NK-92 treated with Interleukin-12 subunit alpha and Interleukin-12 subunit beta, amount 100 ng/mL, for 24 hours (cell line): ENCODE measurements at regions not wholly inside any gene's neighbourhood (a gene's known extent, or its start where the extent isn't known, plus 50 kb on each side); places are given as distances from the start of the nearest gene placed in this dataset.
A peak's percentile ranks its signal among the peaks of the same experiment; 100 is the strongest.
"Not testable (repeated sequence)": the region's sequence is repeated elsewhere in the genome, so short reads cannot be mapped to it uniquely, and the experiment has no call there.

Experiments used
- DNase-seq: peaks from one replicate; lab custom pipeline; 2025; lab: John Stamatoyannopoulos, UW

DNA sequence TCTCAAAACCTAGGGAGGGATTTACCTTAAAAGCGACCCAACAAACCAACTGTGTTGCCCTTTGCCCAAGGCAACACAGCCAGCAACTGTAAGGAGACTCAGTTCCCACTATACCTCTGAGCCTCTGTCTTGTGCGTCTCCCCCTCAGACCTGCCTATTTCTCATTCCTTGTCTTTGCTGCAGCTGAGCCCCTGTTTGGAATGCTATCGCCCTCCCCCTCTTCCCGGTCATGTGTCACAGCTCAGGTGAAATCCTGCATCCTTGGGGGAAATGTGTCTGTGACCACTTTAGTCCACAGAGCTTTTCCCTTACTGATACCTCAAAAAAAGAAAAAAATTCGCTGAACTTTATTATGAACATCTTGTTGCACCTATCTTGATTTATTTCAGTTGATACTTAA is 52.0 kb upstream of the LRIG1 start:
- no peak for DNase-seq

DNA sequence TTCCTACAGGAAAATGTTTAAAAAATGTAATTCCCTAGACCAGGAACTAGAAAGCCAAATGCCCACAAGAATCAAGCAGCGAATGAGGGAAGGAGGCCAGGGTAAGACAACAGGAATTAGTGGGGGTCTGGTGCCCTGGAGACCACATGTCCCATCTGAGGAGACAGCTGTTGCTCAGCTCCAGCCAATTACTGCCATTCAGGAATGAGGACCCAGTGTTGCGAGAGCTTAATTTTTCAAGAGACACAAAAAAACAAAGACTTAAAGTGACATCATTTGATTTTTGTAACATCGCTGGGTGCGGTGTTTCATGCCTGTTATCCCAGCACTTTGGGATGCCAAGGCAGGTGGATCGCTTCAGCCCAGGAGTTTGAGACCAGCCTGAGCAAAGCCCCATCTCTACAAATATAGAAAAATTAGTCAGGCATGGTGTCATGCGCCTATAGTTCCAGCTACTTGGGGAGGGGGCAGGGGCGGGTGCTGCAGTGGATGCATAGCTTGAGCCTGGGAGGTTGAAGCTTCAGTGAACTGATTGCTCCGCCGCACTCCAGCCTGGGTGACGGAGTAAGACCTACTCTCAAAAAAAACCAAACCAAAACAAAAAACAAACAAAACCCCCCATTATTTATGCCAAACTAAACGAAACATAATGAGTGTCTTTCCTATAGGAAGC is 52.8 kb upstream of the LRIG1 start:
- DNase-seq, result no peak

DNA sequence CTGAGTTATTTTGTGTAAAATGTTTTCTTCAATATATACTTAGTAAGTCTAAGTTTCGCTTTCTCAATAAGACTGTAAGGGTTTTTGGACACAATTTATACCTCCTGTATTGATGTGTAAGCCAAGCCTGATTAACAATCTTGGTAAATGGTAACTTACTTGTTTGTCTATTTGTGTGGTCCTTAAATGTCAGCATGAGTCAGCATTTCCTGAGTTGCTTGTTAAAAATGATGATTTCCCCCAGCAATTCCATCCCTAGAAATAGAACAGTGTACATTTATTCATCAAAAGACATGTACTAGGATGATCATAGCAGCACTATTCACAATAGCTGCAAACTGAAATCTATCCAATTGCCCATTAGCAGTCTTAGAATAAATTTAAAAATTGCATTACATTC is 53.4 kb upstream of the LRIG1 start:
- no peak for DNase-seq

DNA sequence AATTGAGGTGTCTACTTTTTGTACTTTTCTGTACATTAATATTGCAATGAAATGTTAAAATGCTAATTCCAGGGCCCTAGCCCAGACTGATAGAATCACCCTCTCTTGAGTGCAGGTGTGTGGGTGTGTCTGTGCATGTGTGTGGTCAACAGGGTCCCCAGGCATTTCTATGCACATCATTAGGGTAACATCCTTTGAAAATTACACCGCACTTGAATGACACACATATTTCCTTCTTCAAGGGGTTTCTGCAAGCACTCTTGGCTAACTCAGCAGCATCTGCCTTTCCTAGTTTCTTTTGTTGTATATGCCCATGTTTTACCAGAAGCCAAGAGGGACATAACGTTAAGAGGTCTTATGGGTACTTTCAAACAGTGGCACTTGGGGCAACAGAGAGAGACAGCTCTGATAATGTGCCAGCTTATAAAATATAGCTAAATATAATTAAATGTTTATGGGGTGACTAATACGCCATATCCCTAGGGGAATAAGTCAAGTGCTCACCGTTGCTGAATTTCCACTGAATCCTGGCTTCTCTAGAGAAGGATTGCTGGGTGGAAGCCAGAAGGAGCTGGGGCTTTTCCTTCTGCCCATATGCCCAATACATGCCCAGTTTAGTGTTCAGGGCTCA is 54.5 kb upstream of the LRIG1 start:
- no peak for DNase-seq

DNA sequence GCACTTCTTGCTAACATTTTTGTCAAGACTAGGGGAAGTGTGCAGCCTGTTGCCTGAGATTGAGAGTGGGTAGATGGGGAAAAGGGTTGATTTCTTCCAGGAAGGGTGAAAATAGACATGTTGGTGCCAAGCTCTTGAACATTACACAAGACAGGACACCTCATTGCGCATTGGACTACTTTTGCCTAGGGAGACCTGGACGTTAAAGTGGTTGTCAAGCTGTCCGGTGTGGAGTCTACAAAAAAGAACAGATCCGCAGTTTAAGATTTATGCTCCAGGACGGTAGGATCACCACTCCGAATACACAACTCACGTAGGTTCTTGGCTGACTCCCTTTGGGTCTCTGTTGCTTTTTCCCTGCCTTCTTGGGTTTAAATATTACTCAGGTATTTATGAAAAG is 56.3 kb upstream of the LRIG1 start:
- no peak for DNase-seq

DNA sequence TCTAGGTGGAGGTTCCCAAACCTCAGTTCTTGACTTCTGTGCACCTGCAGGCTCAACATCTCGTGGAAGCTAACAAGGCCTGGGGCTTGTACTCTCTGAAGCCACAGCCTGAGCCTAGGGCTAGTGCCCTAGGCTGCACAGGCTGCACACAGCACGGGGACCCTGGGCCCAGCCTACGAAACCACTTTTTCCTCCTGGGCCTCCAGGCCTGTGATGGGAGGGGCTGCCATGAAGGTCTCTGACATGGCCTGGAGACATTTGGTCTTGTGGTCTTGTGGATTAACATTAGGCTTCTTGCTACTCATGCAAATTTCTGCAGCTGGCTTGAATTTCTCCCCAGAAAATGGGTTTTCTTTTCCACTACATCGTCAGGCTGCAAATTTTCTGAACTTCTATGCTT is 59.1 kb upstream of the LRIG1 start:
- not testable (repeated sequence) for DNase-seq

DNA sequence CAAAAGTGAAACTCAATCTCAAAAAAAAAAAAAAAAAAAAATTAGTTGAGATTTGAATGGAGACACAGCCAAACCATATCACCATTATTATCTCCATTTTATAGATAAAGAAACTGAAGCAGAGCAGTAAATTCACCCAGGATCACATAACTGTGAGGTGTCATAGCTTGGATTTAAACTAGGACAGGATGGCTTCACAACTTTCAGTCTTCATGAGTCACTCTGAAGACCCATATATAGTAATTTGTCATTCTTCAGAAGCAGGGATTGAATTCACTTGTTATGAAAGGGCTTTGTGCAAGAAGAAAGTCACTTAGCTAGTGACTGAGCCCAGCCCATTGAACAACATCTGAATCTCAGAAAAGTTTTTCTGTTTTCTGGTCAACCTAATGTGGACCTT is 60.5 kb upstream of the LRIG1 start:
- no peak for DNase-seq

DNA sequence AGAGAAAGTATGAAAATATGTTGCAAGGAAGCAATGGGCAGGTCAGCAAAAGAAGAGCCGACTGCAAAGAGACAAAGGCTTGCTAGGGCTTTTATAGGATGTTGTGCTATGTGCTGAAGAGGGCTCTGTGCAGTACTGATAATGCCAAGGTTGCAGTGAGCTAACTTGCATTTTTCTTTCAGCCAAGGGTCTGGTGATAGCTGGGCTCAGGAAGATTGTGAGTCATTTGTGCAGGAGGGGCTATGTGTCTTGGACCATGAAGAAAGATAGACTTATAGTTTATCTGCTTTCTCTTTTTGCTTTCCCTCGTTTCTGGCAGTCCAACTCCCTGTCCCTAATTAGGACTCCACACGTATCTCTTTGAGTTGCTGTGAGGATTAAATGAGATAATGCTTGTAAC is 64.5 kb upstream of the LRIG1 start:
- DNase-seq, result no peak

DNA sequence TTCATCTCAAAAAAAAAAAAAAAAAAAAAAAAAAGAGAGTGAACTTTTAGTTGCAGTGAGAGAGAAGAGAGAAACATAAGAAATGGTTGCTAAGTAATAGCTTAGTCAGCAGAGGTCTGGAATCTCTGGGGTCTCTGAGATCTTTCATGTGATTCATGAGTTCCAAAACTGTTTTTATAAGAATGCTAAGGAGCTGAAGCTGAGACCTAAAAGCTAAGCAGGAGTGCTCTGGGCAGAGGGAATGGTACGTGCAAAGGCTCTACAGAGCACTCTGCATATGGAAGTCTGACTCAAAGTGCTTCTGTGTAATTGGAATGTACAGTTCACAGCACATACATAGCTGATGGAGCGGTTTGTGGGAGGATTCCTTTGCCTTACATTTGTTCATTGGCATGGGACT is 66.3 kb upstream of the LRIG1 start:
- no peak for DNase-seq

DNA sequence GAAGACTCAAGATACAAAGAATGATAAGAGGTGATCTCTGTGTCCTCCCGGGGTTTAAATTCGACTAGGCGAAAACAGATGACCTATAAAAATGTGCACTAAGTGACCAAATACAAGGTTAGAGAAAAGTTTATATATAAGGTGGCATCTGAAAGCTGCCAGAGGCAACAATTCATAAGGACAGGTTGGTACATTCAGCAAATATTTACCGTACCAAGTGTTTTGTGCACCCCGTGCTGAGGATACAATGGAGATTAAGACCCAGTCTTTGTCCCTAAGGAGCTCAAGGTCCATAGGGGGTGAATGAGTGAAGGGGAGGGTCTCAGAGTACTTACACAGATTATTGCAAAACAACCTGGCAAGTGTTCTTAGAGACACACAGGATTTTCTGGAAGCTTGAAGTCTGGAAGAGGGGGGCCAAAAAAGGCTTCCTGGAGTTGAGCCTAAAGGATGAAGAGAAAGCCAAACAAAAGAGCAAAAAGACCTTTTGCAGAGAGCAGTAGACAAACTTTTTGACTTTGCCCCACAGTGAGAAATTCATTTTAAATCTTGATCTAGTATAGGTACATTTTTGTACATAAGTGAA is 71.4 kb upstream of the LRIG1 start:
- DNase-seq, result no peak

DNA sequence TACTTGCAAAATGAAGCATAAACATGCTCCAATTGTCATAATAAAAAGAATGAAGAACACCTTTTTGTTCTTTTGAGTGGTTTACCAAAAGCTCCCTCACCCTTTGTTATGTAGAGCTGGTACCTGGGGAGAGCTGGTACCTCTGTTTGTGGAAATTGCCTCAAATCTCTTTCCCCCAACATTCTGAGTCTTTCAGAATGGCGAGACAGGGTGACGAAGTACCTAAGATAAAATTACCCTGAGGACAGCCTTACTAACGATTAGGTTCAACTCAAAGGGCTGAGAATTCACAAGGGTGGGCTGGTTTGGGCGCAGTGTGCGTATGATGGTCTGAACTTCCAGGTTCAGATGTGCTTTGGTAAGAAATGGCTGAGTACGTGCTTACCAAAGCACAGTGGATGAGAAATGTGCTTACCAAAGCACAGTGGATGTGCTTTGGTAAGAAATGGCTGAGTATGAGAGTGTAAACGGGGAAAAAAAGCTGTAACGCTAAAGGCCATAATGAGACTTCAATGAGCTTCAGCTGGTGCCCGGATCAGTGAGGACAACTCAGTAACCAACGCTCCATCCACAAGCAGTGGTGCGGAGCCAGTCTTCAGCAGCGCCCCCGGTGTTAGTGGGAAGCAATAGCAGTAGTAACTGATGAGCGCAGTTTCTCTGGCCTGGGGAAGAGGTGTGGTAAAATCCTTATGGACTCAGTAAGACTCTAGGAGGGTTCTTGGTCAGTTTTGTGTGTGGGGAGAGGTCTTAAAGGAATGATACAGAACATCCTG is 72.3 kb upstream of the LRIG1 start:
- no peak for DNase-seq

DNA sequence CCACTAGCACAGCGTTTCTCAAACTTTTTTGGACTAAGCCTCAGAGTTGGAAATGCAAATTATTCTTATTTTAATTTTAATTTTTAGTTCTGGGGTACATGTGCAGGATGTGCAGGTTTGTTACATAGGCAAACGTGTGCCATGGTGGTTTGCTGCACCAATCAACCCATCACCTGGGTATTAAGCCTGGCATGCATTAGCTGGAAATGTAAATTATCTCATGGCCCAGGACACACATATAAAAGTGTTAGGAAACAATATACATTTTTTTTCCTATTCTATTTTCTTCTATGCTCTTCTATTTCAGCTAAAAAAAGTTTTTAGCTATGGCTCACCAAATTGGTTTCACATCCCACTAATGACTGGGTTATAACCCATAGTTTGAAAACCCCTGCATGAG is 73.3 kb upstream of the LRIG1 start:
- DNase-seq, result no peak

DNA sequence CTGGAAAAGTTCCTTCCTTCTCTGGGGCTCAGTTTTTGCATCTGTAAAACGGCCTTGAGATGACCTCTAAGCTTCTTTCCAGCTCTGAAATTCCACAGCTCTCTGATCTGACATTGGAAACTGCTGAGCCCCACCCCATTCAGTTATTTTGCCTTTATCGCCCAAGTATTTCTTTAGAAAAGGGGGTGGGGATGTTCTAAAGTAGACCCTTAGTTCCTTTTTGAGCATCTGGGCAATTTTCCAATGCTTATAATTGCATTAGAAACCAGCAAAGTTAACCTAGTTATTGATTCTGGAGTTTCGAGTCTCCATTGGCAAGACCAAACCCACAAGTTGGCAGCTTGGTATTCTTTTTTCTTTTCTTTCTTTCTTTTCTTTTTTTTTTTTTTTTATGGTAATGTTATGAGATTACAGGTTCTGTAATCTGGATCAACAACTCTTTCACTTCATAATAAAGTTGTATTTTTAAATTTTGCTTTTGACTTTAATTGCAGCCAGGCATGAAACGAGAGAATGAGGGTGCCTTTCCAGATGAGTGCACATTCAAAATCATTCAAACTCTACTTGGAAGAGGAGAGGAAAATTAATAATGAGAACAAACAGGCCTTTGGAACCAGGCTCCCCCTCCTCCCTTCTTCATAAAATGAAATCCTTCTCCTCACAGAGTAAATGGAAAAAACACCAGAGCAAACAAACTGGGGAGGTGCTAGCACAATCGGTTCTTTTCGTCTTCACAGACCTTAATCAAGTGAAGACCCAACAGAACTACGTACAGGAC is 76.8 kb upstream of the LRIG1 start:
- DNase-seq, result no peak

DNA sequence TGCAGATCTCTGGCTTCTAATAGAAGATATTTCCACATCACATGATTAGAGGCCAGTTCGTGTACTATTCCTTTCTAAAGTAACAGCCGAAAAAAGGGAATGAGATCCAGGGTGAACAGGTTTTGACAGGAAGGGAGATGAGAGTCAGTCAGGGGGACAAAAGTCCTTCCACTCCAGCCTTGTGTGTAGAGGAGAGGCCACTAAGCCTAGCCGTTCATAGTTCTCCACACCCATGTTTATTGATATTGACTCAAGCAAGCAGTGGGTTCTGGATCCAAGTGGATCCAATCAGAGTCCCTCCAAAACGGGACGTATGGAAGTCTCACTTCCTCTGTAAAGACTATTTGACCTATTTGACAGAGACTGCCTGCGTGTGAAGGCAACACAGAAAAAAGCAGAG is 80.4 kb upstream of the LRIG1 start:
- no peak for DNase-seq

DNA sequence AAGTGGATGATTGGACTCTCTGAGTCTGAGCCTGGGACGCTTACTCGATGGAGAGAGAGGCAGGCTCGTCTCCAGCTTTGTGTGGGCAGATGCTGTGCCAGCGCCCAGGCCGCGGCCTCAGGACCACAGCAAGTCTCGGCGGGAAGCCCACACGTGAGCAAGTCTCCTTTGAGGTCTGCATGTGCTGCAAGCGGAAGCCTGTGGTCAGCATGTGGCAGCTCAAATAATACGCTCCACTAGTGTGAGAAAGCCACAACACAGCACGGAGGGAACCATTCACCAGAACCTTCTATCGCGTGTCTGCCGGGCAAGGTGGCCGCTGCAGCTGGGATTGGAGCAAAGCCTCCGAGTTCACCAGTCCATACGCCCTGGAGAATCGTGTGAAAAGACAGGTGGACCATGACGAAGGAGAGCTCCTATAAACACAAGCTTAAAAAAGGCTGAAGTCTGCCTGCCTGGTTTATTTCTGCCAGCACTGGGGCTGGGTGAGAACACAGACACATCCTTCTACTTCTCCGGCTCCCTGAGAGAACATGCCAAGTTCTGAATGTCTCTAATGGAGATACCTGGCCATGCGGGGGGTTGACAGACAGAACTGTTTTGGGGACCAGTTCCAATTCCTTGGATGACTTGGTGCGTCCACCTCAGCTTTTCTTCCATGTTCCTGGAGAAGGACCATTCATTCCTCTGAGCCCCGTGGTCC is 82.0 kb upstream of the LRIG1 start:
- DNase-seq, result peak; percentile 47

DNA sequence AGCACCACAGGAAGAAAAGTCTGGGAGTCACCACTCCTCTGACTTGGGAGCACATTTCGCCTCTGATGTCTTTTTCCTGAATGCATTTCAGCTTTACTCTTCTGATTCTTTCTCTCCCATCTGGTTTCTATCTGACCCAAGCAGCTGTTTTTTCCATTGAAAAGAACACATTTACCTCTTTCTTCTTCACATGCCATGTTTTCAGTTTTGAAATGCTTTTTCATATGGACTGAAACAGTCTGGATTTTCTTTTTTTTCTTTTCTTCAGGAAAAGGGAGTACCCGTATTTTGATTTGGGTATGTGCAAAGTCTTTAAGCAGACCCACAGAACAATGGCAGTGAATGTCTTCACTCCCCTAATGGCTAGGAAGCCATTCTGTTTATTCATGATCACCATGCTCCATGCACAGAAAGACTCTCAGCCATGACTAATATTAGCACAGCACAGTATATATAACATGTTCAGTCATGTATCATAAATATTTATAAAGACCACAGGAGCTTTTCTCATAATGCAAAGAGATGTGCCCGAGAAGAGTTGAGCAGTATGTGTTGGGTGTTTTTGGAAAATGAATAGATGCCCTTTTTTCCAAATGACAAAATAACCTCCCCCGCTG is 82.7 kb upstream of the LRIG1 start:
- no peak for DNase-seq

DNA sequence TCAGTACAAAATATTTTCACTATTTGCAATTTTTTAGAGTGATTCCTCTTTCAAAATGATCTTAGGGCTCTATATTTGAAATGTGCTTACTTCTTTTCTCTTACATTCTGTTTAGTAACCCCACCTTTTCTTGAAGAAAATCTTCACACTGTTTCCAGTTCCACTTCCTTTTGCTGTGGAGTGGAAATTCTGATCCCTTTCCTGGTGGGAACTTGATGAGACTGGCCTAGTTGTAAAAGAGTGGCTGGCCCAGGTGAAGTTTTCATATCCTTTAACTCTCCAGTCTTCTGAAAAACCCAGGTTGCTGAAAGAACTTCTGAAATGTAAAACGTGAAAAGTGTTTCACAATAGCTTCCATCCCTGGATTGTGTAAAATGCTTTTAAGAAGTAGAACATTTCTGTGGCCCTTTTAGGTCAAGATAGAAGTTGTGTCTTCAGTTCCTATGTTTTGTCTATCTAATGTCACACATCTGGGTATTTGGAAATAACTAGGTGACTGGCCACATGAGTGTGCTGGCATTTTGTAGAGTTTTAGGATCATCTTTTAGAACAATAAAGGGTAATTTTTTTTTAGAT is 84.8 kb upstream of the LRIG1 start:
- DNase-seq, result no peak

DNA sequence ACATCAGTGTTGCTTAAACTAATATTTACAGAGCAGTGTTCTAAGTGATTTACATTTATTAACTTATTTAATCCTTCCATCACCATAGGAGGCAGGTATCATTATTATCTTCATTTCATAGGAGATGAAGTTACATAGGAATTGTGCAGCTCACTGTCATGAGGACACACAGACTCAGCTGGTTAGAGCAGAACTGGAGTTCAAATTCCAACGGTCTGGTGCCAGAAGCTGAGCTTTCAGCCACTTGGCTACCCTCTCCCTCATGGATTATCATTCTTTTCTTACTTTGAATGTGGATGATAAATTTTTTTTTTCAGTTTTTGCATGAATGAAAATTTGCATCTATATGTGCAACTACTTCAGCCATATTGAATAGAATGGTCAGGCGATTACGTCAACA is 86.0 kb upstream of the LRIG1 start:
- no peak for DNase-seq

DNA sequence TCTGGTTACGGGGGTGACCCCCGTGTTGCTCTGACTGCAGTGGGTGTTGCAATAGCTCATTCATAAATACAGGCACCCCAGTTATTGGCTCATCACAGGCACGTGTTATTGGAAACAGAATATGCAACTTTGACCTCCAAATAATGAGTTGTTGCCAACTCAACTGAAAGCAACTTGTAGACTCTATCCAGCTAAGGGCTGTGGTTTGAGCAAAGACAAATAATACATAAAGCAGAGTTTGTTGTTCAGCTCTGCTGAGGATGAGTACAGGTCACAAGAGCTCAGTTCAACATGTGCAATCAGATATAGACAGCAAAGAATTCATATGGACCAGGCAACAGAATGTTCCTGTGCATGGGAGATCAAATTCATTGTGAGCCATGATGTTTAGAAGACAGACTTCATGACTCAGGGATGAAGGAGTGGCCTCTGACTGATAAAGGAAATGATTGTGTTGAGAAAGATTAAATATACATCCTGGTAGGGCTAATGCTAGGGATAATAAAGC is 87.6 kb upstream of the LRIG1 start:
- no peak for DNase-seq

DNA sequence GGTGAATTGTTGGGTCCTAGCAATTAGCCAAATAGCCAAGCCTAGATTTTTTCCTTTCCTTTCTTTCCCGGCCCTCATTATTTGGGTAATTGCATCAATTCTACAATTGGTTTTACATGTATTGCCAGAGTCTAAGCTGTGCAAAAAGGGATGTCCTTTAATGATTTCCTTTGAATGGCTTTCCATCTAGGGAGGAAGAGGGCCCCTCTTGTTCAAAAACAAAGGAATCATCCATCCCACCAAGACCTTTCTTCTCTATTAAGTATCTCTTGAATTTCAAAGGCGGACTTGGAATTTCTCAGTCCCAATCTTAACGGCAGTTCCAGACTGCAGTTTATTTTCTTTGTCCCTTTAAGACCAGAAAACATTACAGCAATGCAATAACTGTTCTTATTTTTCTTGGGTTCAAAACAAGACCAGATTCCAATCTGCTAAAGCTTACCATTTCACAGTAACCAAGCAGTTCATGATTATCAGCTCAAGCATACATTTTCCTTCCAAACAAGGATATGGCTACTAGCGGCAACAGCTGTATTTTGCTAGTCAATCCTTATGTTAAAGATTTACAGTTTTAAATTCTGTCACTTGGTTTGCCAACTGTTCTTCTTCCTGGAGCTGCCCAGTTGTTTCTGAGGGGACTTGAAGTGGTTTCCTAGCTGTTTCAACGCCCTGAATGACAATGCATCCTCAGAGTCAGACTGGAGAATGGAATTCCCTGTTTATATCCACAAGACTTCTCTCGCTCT is 91.4 kb upstream of the LRIG1 start:
- no peak for DNase-seq
